ENCODE measurements at regions not wholly inside any gene's neighbourhood (a gene's known extent, or its start where the extent isn't known, plus 50 kb on each side); places are given as distances from the start of the nearest gene placed in this dataset.

GRCh38 chr1:224856973-224857372, 72.5 kb upstream of the DNAH14 start:
- ATAC-seq (replicated peaks), result no peak
- Mint-ChIP-seq H3K27ac (no peak overlapping the region), H3K9me3 (no peaks in the 10 kb centered on the region), H3K36me3 (ENCODE audit: insufficient read depth) (no peaks in the 10 kb centered on the region), H3K4me1 (ENCODE audit: low read depth in 2 of 2) (peaks cover 0 to under 1% of the 10 kb centered on the region in 2 donors), H3K27me3 (peaks cover 10 to 31% of the 10 kb centered on the region in 2 donors), H3K4me3 (no peak overlapping the region)
- DNase-seq, result no peak

- DNase-seq (no peak), ATAC-seq (replicated peaks) (no peak)
- H3K4me1 Mint-ChIP-seq (ENCODE audit: low read depth in 2 of 2), result no peaks in the 10 kb centered on the region
- no peak overlapping the region for H3K27ac Mint-ChIP-seq
- no peaks in the 10 kb centered on the region for H3K9me3 Mint-ChIP-seq
- no peaks in the 10 kb centered on the region for H3K36me3 Mint-ChIP-seq (ENCODE audit: insufficient read depth)
- peaks cover 28 to 46% of the 10 kb centered on the region in 2 donors for H3K27me3 Mint-ChIP-seq
- H3K4me3 Mint-ChIP-seq, result no peak overlapping the region
These were observed 69.8 kb upstream of the DNAH14 start for GRCh38 chr1:224859651-224860050.

GRCh38 chr1:224860488-224861338, 68.8 kb upstream of the DNAH14 start:
- no peaks in the 10 kb centered on the region for H3K9me3 Mint-ChIP-seq
- H3K27ac Mint-ChIP-seq, result no peak overlapping the region
- peaks cover 28 to 39% of the 10 kb centered on the region in 2 donors for H3K27me3 Mint-ChIP-seq
- DNase-seq (no peak), ATAC-seq (replicated peaks) (no peak)
- H3K4me1 Mint-ChIP-seq (ENCODE audit: low read depth in 2 of 2), result no peaks in the 10 kb centered on the region
- H3K36me3 Mint-ChIP-seq (ENCODE audit: insufficient read depth), result no peaks in the 10 kb centered on the region
- no peak overlapping the region for H3K4me3 Mint-ChIP-seq

GRCh38 chr1:224861339-224861716, 68.1 kb upstream of the DNAH14 start:
- no peaks in the 10 kb centered on the region for H3K9me3 Mint-ChIP-seq
- no peaks in the 10 kb centered on the region for H3K4me1 Mint-ChIP-seq (ENCODE audit: low read depth in 2 of 2)
- H3K4me3 Mint-ChIP-seq, result no peak overlapping the region
- ATAC-seq (replicated peaks), result no peak
- H3K36me3 Mint-ChIP-seq (ENCODE audit: insufficient read depth), result no peaks in the 10 kb centered on the region
- no peak for DNase-seq
- H3K27me3 Mint-ChIP-seq, result peaks cover 23 to 34% of the 10 kb centered on the region in 2 donors
- no peak overlapping the region for H3K27ac Mint-ChIP-seq

- Mint-ChIP-seq H3K27ac (no peak overlapping the region), H3K4me3 (no peak overlapping the region), H3K27me3 (peaks cover 29 to 31% of the 10 kb centered on the region in 2 donors), H3K4me1 (ENCODE audit: low read depth in 2 of 2) (no peaks in the 10 kb centered on the region), H3K36me3 (ENCODE audit: insufficient read depth) (no peaks in the 10 kb centered on the region), H3K9me3 (no peaks in the 10 kb centered on the region)
- DNase-seq (no peak), ATAC-seq (replicated peaks) (no peak)
These were observed 66.0 kb upstream of the DNAH14 start for GRCh38 chr1:224863486-224863885.

- no peaks in the 10 kb centered on the region for H3K36me3 Mint-ChIP-seq (ENCODE audit: insufficient read depth)
- no peaks in the 10 kb centered on the region for H3K4me1 Mint-ChIP-seq (ENCODE audit: low read depth in 2 of 2)
- ATAC-seq (replicated peaks), result no peak
- no peak overlapping the region for H3K4me3 Mint-ChIP-seq
- H3K9me3 Mint-ChIP-seq, result no peaks in the 10 kb centered on the region
- H3K27ac Mint-ChIP-seq, result no peak overlapping the region
- H3K27me3 Mint-ChIP-seq, result peaks cover 29 to 31% of the 10 kb centered on the region in 2 donors
- no peak for DNase-seq
These were observed 65.5 kb upstream of the DNAH14 start for GRCh38 chr1:224864006-224864405.

- Mint-ChIP-seq H3K4me3 (no peak overlapping the region), H3K9me3 (no peaks in the 10 kb centered on the region), H3K36me3 (ENCODE audit: insufficient read depth) (no peaks in the 10 kb centered on the region), H3K27me3 (peaks cover 29 to 31% of the 10 kb centered on the region in 2 donors), H3K27ac (no peak overlapping the region), H3K4me1 (ENCODE audit: low read depth in 2 of 2) (no peaks in the 10 kb centered on the region)
- DNase-seq (no peak), ATAC-seq (replicated peaks) (no peak)
These were observed 64.0 kb upstream of the DNAH14 start for GRCh38 chr1:224865510-224865909.

- H3K4me1 Mint-ChIP-seq (ENCODE audit: low read depth in 2 of 2), result no peaks in the 10 kb centered on the region
- no peaks in the 10 kb centered on the region for H3K9me3 Mint-ChIP-seq
- no peak overlapping the region for H3K4me3 Mint-ChIP-seq
- no peak overlapping the region for H3K27ac Mint-ChIP-seq
- ATAC-seq (replicated peaks), result no peak
- peaks cover 25% of the 10 kb centered on the region in 2 donors for H3K27me3 Mint-ChIP-seq
- no peak for DNase-seq
- H3K36me3 Mint-ChIP-seq (ENCODE audit: insufficient read depth), result no peaks in the 10 kb centered on the region
These were observed 62.5 kb upstream of the DNAH14 start for GRCh38 chr1:224866940-224867339.

- Mint-ChIP-seq H3K4me3 (no peak overlapping the region), H3K4me1 (ENCODE audit: low read depth in 2 of 2) (no peaks in the 10 kb centered on the region), H3K36me3 (ENCODE audit: insufficient read depth) (no peaks in the 10 kb centered on the region), H3K27ac (no peak overlapping the region), H3K9me3 (no peaks in the 10 kb centered on the region), H3K27me3 (peaks cover 17 to 22% of the 10 kb centered on the region in 2 donors)
- DNase-seq (no peak), ATAC-seq (replicated peaks) (no peak)
These were observed 61.8 kb upstream of the DNAH14 start for GRCh38 chr1:224867715-224868114.

GRCh38 chr1:224872832-224873433, 56.5 kb upstream of the DNAH14 start:
- Mint-ChIP-seq H3K4me3 (no peak overlapping the region), H3K4me1 (ENCODE audit: low read depth in 2 of 2) (no peaks in the 10 kb centered on the region), H3K27me3 (peaks cover 0 to 23% of the 10 kb centered on the region in 2 donors), H3K27ac (no peak overlapping the region), H3K36me3 (ENCODE audit: insufficient read depth) (no peaks in the 10 kb centered on the region), H3K9me3 (no peaks in the 10 kb centered on the region)
- ATAC-seq (replicated peaks) (no peak), DNase-seq (no peak)

GRCh38 chr1:224873434-224874369, 55.8 kb upstream of the DNAH14 start:
- Mint-ChIP-seq H3K4me1 (ENCODE audit: low read depth in 2 of 2) (no peaks in the 10 kb centered on the region), H3K36me3 (ENCODE audit: insufficient read depth) (no peaks in the 10 kb centered on the region), H3K4me3 (no peak overlapping the region), H3K27ac (no peak overlapping the region), H3K9me3 (no peaks in the 10 kb centered on the region), H3K27me3 (peaks cover 4 to 30% of the 10 kb centered on the region in 2 donors)
- ATAC-seq (replicated peaks), result no peak
- DNase-seq, result no peak

- Mint-ChIP-seq H3K4me3 (no peak overlapping the region), H3K4me1 (ENCODE audit: low read depth in 2 of 2) (no peaks in the 10 kb centered on the region), H3K27ac (no peak overlapping the region), H3K27me3 (peaks cover 8 to 30% of the 10 kb centered on the region in 2 donors), H3K9me3 (no peaks in the 10 kb centered on the region), H3K36me3 (ENCODE audit: insufficient read depth) (no peaks in the 10 kb centered on the region)
- DNase-seq, result no peak
- ATAC-seq (replicated peaks), result no peak
These were observed 54.7 kb upstream of the DNAH14 start for GRCh38 chr1:224874775-224875174.

- no peak for ATAC-seq (replicated peaks)
- H3K27me3 Mint-ChIP-seq, result peaks cover 30 to 52% of the 10 kb centered on the region in 2 donors
- H3K4me1 Mint-ChIP-seq (ENCODE audit: low read depth in 2 of 2), result no peaks in the 10 kb centered on the region
- H3K4me3 Mint-ChIP-seq, result no peak overlapping the region
- no peak for DNase-seq
- H3K27ac Mint-ChIP-seq, result no peak overlapping the region
- H3K9me3 Mint-ChIP-seq, result no peaks in the 10 kb centered on the region
- no peaks in the 10 kb centered on the region for H3K36me3 Mint-ChIP-seq (ENCODE audit: insufficient read depth)
These were observed 50.2 kb upstream of the DNAH14 start for GRCh38 chr1:224879162-224879803.

All from effector memory CD8-positive, alpha-beta T cell (primary cell).